SKM-1 (cell line): ENCODE measurements at regions not wholly inside any gene's neighbourhood (a gene's known extent, or its start where the extent isn't known, plus 50 kb on each side); places are given as distances from the start of the nearest gene placed in this dataset.

Source experiments
- DNase-seq: peaks from one replicate; lab custom pipeline; 2025; ENCODE audit not compliant: unreplicated experiment; lab: John Stamatoyannopoulos, UW

DNA sequence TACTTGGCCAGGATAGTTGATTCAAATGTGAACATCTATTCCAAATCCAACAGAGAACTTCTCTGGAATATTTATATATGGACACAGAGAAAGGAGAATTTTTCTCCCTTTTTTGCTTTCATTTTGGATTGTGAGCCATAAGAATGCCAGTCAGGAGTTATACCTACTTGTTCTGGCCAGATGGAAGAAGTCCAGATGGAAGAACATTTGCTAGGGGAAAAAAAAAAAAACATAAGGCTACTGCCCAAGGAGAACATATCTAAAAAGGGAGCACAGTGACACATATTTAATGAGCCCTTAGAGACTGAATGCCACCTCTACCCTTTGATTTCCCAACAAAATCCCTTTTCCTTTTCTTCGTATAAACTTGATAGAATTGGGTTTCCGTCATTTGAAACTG lies 61.7 kb upstream of the PPP2R2B start:
- no peak for DNase-seq

- DNase-seq, result no peak
These were observed 65.5 kb upstream of the PPP2R2B start for GRCh38 chr5:146944019-146944418.

GRCh38 chr5:146944764-146945616 lies 66.4 kb upstream of the PPP2R2B start:
- no peak for DNase-seq

- no peak for DNase-seq
These were observed 67.1 kb upstream of the PPP2R2B start for GRCh38 chr5:146945617-146946084.

DNA sequence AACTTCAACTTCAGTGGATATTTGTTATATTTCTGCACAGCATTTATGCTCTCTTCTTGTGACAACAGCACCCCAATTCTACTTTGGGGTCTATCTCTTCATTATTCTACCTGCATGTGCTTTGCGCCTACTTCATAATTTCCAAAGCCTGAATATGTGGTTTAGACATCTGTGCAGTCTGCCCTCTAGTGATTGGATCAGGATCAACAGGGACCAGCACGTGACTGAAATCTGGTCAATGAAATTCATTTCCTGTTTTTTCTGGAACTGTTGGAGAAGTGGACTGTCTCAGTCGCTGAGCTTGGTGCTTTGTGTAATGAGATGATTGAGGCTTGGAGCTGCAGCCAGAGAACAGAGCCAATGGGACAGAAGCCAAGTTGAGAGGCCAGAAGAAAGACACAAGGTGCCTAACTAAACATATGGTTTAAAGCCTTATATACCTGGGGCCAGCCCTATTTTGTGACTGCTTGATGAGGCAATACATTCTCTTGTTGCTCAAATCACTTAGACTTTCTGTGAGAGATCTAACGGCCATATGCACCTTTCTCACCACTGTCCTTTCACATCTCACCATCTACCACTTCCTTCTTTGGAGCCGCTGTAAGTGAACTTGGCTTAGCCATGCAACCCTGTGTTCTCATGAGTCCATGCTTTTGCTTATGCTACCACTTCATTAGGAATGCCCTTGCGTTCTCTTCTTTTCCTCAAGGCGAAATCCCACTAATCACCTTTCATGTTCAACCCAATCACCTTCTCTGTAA lies 68.8 kb upstream of the PPP2R2B start:
- no peak for DNase-seq

- no peak for DNase-seq
These were observed 70.1 kb upstream of the PPP2R2B start for GRCh38 chr5:146948666-146949065.

DNA sequence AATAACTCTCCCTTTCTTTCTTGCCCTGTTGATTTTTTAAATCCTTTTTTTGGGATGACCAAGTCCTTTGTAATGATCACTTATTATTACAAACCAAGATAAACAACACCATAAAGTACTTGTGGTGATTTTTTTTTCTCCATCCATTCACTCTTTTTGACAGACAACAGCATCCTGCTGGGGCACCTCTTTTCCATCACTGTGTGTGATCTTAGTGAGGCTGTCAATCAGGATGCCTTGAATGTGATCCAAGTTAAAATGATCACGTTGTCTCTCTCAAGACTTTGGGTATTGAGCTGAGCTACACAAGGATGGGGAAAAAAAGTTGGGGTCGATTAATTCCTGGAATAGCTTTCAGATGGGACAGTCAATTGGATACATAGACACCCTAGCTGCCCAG lies 73.6 kb upstream of the PPP2R2B start:
- no peak for DNase-seq

DNA sequence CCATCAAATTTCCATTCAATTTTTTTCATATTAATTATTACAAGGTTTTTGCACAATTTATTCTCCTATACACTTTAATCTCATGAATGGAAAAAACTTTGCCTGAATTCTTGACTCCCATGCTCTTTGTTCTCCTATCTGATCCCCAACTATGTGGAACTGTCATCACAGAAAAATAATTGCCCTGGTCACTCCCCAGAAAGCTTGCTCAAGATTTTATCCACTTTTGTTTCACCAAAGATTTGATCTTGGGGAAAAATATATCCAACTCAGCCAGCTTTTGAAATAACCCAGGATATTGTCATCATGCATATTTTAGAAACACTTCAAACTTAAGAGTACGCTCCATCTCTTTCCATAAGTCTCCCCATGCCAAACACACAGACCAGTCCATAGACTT lies 77.7 kb upstream of the PPP2R2B start:
- no peak for DNase-seq

DNA sequence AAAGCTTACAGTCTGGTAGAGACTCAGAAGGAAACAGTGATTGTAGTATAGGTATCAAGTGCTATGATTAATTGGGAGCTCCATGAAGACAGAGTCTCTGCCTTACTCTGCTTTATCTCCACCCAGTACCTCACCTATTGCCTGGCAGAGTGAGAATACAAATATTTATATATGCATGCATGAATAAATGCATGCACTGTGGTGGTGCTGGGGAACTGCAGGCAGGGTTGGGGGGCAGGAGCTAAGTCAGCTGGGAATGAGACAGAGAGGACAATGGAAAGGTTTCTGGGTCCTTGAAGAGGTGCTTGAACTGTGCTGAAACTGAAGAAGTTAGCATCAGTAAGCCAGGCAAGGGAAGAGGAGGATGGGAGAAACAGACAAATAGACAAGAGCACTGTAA lies 80.8 kb upstream of the PPP2R2B start:
- no peak for DNase-seq

DNA sequence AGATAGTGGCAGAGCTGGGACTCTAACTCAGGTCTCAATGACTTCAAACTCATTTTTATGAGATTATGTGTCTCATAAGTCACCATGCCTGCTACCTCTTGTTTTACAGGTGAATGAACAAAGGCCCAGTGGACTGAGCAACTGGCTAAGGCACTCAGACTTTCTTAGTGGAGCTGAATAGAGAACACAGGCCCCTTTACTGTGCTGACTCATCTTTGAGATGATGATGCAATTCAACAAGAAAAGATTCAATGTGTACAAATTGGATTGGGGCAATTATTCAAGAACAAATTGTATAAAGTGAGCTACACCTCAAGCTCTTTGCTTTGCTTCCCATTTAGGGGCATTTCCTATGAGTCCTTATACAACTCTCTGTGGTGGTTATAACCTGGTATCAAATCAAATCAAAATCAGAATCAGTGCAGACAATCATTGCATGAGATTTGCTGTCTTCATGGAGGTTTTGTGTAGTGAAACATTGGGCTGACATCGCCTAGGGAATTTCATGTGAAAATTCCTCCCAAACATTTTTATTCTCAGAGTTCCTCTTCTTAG lies 84.3 kb upstream of the PPP2R2B start:
- no peak for DNase-seq

DNA sequence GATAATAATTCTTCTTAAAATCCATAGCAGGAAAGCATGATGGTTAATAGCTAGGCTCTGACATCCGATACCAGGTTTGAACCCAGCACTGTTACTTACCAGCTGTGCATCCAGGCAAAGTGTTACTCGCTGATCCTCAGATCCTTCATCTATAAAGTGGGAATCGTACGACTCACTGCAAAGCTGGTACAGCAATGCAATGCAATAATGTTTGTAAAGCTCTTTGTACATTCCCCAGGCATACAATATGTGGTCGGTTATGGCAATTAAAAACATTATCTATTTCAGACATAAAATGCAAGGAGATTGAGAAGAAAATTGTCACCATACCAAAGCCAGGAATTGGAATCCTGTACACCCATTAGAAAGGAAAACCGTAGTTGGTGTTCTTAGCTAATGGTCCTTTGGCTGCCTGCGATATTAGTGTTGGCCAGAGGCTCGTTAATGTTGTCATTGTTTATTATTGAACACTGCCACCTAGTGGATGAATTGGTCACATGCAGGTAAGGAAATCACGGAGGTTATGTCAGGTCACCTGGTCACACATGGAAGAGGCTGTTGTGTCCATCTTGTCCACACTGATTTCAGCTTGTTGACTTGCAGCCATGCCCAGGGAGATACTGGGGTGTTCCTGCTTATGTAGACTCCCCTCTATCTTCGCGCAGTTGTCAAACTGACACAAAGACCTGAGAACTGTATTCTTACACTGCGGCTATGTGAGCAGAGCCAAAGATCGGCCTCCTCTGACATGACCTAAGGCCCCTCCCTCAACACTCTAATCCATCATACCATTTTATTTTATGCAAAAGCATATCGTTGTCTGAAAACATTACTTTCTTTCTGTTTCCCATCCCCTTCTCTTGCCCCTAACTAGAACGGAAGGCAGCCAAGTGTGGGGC lies 87.5 kb upstream of the PPP2R2B start:
- peak; percentile 68 for DNase-seq

- DNase-seq, result no peak
These were observed 89.1 kb upstream of the PPP2R2B start for GRCh38 chr5:146967646-146968045.

GRCh38 chr5:146971401-146971800 lies 92.8 kb upstream of the PPP2R2B start:
- no peak for DNase-seq

- DNase-seq, result no peak
These were observed 107.9 kb upstream of the PPP2R2B start for GRCh38 chr5:146986469-146986868.

DNA sequence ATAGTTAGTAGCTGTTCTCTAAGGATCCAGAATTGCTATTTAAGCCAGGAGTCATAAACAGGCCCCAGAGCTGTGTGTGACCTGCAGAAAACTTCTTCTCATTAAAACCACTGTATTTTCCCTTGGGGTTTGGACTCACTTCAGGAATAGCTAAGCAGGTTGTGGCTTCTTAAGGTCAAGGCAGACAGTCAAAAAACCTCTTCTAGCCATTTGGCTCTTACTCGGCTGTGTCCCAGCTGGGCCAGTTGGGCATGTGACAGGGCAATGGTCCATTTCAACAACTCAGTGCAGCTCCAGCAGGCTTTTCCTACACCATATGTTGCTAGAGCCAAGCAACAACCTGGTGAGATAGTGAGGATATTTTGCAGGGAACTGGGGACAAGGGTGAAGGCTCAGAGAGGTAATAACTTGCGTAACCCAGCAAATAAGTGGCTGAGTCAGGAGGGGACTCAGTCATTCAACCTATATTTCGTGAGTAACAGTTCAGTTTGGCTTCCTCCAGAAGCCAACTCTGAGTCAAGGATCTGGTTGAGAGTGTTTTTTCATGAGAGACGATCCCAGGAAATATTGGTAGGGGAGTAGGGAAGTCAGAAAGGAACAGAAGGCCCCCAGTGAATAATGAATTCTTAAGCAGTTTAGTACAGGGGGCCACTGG lies 115.4 kb upstream of the PPP2R2B start:
- DNase-seq, result no peak

GRCh38 chr5:146995878-146996277 lies 117.3 kb upstream of the PPP2R2B start:
- DNase-seq, result no peak

DNA sequence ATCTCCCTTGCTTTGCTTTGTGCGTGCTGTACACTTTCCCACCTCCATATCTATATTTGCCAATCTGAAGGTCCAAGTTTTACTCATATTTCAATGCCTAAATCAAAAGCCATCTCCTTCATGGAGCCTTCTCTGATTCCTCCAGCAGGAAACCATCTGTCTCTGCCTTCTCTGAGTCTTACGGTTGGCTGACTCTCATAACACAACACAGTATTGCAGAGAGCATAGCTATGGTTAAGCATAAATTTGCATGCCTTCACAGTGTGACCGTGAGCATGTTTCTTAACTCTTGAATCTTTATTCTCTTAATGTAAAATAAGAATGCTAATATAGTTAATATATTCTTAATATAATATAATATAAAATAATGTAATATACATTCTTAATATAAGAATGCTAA lies 136.8 kb upstream of the PPP2R2B start:
- no peak for DNase-seq

- DNase-seq, result no peak
These were observed 138.6 kb upstream of the PPP2R2B start for GRCh38 chr5:147017191-147017590.

DNA sequence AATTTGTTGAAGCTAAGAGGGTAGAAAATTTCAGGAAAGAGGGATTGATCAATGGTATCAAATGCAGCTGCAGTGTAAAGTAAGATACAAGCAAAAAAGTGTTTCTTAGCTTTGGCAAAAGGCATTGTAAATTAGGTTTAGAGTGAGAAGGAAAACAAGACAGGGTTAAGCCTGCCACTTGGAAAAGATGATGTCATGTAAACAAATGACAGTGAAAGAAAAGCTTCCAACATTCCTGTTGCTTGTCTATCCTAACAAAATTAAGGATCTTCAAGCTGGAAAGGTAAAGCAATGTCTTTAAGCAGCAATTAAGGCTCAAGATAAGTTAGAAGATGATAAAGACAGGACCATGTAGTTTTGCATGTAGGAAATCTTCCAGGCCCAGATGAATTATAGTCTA lies 139.1 kb upstream of the PPP2R2B start:
- DNase-seq, result no peak

GRCh38 chr5:147018812-147019211 lies 140.3 kb upstream of the PPP2R2B start:
- DNase-seq, result no peak
